HCT116 (cell line): ENCODE measurements at regions not wholly inside any gene's neighbourhood (a gene's known extent, or its start where the extent isn't known, plus 50 kb on each side); places are given as distances from the start of the nearest gene placed in this dataset.

ENCODE experiments used
- ATAC-seq: fragments of 200-7000 bp; cut with Tn5 transposase; 2 replicates; pipeline ENCODE4 v1.9.1; 2020; ENCODE audit warnings: mild to moderate bottlenecking, moderate library complexity
- BruUV-seq: library from RNA; stranded (reverse); fragments of 400-500 nt; replicated peaks from 2 replicates; lab custom pipeline; 2021; lab: Mats Ljungman, UMichigan
- CTCF ChIA-PET: fragments of 300-600 bp; sonication (Branson Sonifier 250); formaldehyde crosslinking; loops from one replicate; lab custom pipeline; 2021; ENCODE audit warnings: antibody characterized with exemption; lab: Charles Lee
- POLR2A ChIA-PET: fragments of 300-600, 350-600 bp; sonication (Branson Sonifier 250); formaldehyde crosslinking; loops from one replicate; lab custom pipeline; 2021; ENCODE audit warnings: antibody characterized with exemption; lab: Charles Lee
- RAD21 ChIA-PET, 2 experiments: fragments of 300-600 bp; sonication (Branson Sonifier 250); formaldehyde crosslinking; loops; one replicate each; lab custom pipeline; 2023; ENCODE audit warnings: low total read pairs in 2 of 2; ENCODE audit not compliant: uncharacterized antibody in 2 of 2, unreplicated experiment in 2 of 2, low non-redundant PET in 1 of 2; lab: Charles Lee
- DNase-seq: peaks from one replicate; pipeline ENCODE4 v3.0.0-alpha.2; 2010; ENCODE audit warnings: low read depth, low spot score
- H2AFZ ChIP-seq: fragments of 200-600 bp; shearing (Covaris generic), sonication (generic); 2 replicates; pipeline ENCODE4 v1.6.1; 2017; ENCODE audit warnings: low read depth, mixed run types, mixed read lengths, antibody characterized with exemption, low read length; ENCODE audit not compliant: poor library complexity, severe bottlenecking
- H3K27ac ChIP-seq: 2 replicates; pipeline ENCODE4 v1.5.1; 2012; ENCODE audit warnings: low read depth, low read length
- H3K27me3 ChIP-seq: fragments of 200-600 bp; sonication (generic); 2 replicates; pipeline ENCODE4 v1.6.1; 2016; ENCODE audit warnings: mixed run types, low read length, mixed read lengths; ENCODE audit not compliant: insufficient read depth
- H3K36me3 ChIP-seq, 2 experiments: fragments of 200-500 bp in 1 of 2; fragments of 200-600 bp in 1 of 2; sonication (Bioruptor generic) in 1 of 2; sonication (generic) in 1 of 2; 2 replicates each; pipeline versions ENCODE4 v1.5.1 to v1.6.1; 2014 to 2016; ENCODE audit warnings: low read length in 2 of 2, inconsistent platforms in 1 of 2, mixed read lengths in 1 of 2, mixed run types in 1 of 2; ENCODE audit not compliant: insufficient read depth in 2 of 2, control insufficient read depth in 1 of 2
- H3K4me1 ChIP-seq, 2 experiments: fragments of 200-600 bp in 1 of 2; sonication (generic) in 1 of 2; 2 replicates each; pipeline versions ENCODE4 v1.5.1 to v1.6.1; 2012 to 2017; ENCODE audit warnings: low read length in 2 of 2, inconsistent platforms in 1 of 2, mild to moderate bottlenecking in 1 of 2, mixed read lengths in 1 of 2, mixed run types in 1 of 2, moderate library complexity in 1 of 2; ENCODE audit not compliant: insufficient read depth in 2 of 2, control insufficient read depth in 1 of 2
- H3K4me2 ChIP-seq: fragments of 200-600 bp; sonication (generic); 2 replicates; pipeline ENCODE4 v1.6.1; 2017; ENCODE audit warnings: mixed run types, low read length, mixed read lengths
- H3K4me3 ChIP-seq, 2 experiments: fragments of 200-600 bp in 1 of 2; sonication (generic) in 1 of 2; replicated peaks in 1 of 2; 2 replicates each; pipeline ENCODE4 v1.5.1; 2011 to 2016; ENCODE audit warnings: low read length in 2 of 2, control low read depth in 1 of 2, low read depth in 1 of 2, mild to moderate bottlenecking in 1 of 2, mixed read lengths in 1 of 2, mixed run types in 1 of 2
- H3K79me2 ChIP-seq: fragments of 200-600 bp; sonication (generic); 2 replicates; pipeline ENCODE4 v1.6.1; 2017; ENCODE audit warnings: mild to moderate bottlenecking, mixed run types, low read length, moderate library complexity, mixed read lengths; ENCODE audit not compliant: insufficient read depth
- H3K9ac ChIP-seq: fragments of 200-600 bp; sonication (generic); 2 replicates; pipeline ENCODE4 v1.6.1; 2016; ENCODE audit warnings: low read length, mixed read lengths
- H3K9me2 ChIP-seq: fragments of 200-600 bp; sonication (generic), shearing (Covaris generic); 2 replicates; pipeline ENCODE4 v1.6.1; 2017; ENCODE audit warnings: mixed run types, mild to moderate bottlenecking, moderate library complexity; ENCODE audit not compliant: insufficient read depth
- H3K9me3 ChIP-seq, 2 experiments: fragments of 200-500 bp in 1 of 2; fragments of 200-600 bp in 1 of 2; sonication (Bioruptor generic) in 1 of 2; sonication (generic) in 1 of 2; 2 replicates each; pipeline ENCODE4 v1.6.1; 2014 to 2017; ENCODE audit warnings: low read length in 2 of 2, mixed read lengths in 2 of 2, inconsistent platforms in 1 of 2, low read depth in 1 of 2, mild to moderate bottlenecking in 1 of 2, mixed run types in 1 of 2, moderate library complexity in 1 of 2; ENCODE audit not compliant: control insufficient read depth in 1 of 2, insufficient read depth in 1 of 2
- H4K20me1 ChIP-seq: fragments of 200-600 bp; sonication (generic), shearing (Covaris generic); 2 replicates; pipeline ENCODE4 v1.6.1; 2017; ENCODE audit warnings: mixed run types, mild to moderate bottlenecking, moderate library complexity; ENCODE audit not compliant: insufficient read depth
- ATF3 ChIP-seq: IDR thresholded peaks from 2 replicates; pipeline ENCODE4 v1.6.1; 2012
- CTCF ChIP-seq, 3 experiments: fragments of 200-600 bp in 1 of 3; sonication (generic) in 1 of 3; IDR thresholded peaks in 2 of 3; conservative IDR thresholded peaks in 1 of 3; 2 replicates each; pipeline ENCODE4 v1.5.1; 2012 to 2017; ENCODE audit warnings: low read depth in 2 of 3, low read length in 2 of 3, antibody characterized with exemption in 1 of 3, borderline replicate concordance in 1 of 3, control low read depth in 1 of 3, mild to moderate bottlenecking in 1 of 3, mixed read lengths in 1 of 3, mixed run types in 1 of 3, moderate library complexity in 1 of 3; ENCODE audit not compliant: insufficient read depth in 1 of 3
- EGR1 ChIP-seq: IDR thresholded peaks from 2 replicates; pipeline ENCODE4 v1.6.1; 2012; ENCODE audit warnings: low read depth
- ELF1 ChIP-seq: IDR thresholded peaks from 2 replicates; pipeline ENCODE4 v1.6.1; 2012; ENCODE audit warnings: low read depth, borderline replicate concordance
- EZH2 ChIP-seq: fragments of 200-600 bp; sonication (generic); IDR thresholded peaks from 2 replicates; pipeline ENCODE4 v1.6.1; 2017; ENCODE audit warnings: antibody characterized with exemption, mixed run types
- EZH2phosphoT487 ChIP-seq: fragments of 200-600 bp; IDR thresholded peaks from 2 replicates; pipeline ENCODE4 v1.6.1; 2018; ENCODE audit warnings: antibody characterized with exemption, borderline replicate concordance
- JUND ChIP-seq: IDR thresholded peaks from 2 replicates; pipeline ENCODE4 v1.6.1; 2012
- MAX ChIP-seq: IDR thresholded peaks from 2 replicates; pipeline ENCODE4 v1.6.1; 2012
- POLR2AphosphoS5 ChIP-seq: IDR thresholded peaks from 2 replicates; pipeline ENCODE4 v1.6.1; 2011; ENCODE audit warnings: mild to moderate bottlenecking, low read depth, low read length, moderate library complexity
- RAD21 ChIP-seq: IDR thresholded peaks from 2 replicates; pipeline ENCODE4 v1.6.1; 2012; ENCODE audit warnings: low read depth, mild to moderate bottlenecking
- SIN3A ChIP-seq: IDR thresholded peaks from 2 replicates; pipeline ENCODE4 v1.6.1; 2012; ENCODE audit warnings: low read depth
- SP1 ChIP-seq: IDR thresholded peaks from 2 replicates; pipeline ENCODE4 v1.6.1; 2012; ENCODE audit warnings: low read depth
- SRF ChIP-seq: IDR thresholded peaks from 2 replicates; pipeline ENCODE4 v1.6.1; 2012; ENCODE audit warnings: low read depth
- TCF7L2 ChIP-seq: IDR thresholded peaks from 2 replicates; pipeline ENCODE4 v1.7.0; 2011; ENCODE audit warnings: borderline replicate concordance, inconsistent platforms; ENCODE audit not compliant: insufficient read depth, insufficient read length; ENCODE audit errors: extremely low read depth
- YY1 ChIP-seq: IDR thresholded peaks from 2 replicates; pipeline ENCODE4 v1.6.1; 2011; ENCODE audit warnings: low read length, low read depth, moderate library complexity, mild to moderate bottlenecking; ENCODE audit not compliant: insufficient replicate concordance; ENCODE audit errors: extremely low read depth
- ZBTB33 ChIP-seq: IDR thresholded peaks from 2 replicates; pipeline ENCODE4 v1.6.1; 2011; ENCODE audit warnings: mild to moderate bottlenecking, low read length, moderate library complexity; ENCODE audit not compliant: insufficient replicate concordance; ENCODE audit errors: extremely low read depth
- ZFX ChIP-seq: fragments of 450-650 bp; IDR thresholded peaks from 2 replicates; pipeline ENCODE4 v1.6.1; 2017
- ZNF274 ChIP-seq: fragments of 200-500 bp; sonication (Bioruptor generic); IDR thresholded peaks from 2 replicates; pipeline ENCODE4 v1.6.1; 2014; ENCODE audit warnings: mild to moderate bottlenecking, low read depth, low read length, inconsistent platforms
- intact Hi-C: fragments of 100-400 bp; cut with micrococcal nuclease; formaldehyde crosslinking; loops from 2 replicates; pipeline ENCODE4 v1.10.0; 2022

- Histone ChIP-seq H3K9ac (no peak overlapping the region), H3K79me2 (no peaks in the 10 kb centered on the region), H3K4me3 (no peak overlapping the region)
- ATAC-seq: no peak
- no peak for DNase-seq
- no peak for TF ChIP-seq EZH2
- TF ChIP-seq EGR1: no peak
- TF ChIP-seq RAD21: no peak
- TF ChIP-seq SP1: no peak
- TF ChIP-seq ZFX: no peak
- TF ChIP-seq TCF7L2: no peak
- TF ChIP-seq YY1: no peak
- TF ChIP-seq SRF: no peak
- no peak for TF ChIP-seq ZBTB33
- no peak for TF ChIP-seq SIN3A
- TF ChIP-seq ZNF274: no peak
- no peak for TF ChIP-seq JUND
- TF ChIP-seq ATF3: no peak
- TF ChIP-seq MAX: no peak
- no peak for TF ChIP-seq CTCF (IDR thresholded peaks at IDR 0.05 in 2 of 3, conservative IDR thresholded peaks at IDR 0.05 in 1 of 3; ENCODE audit: borderline replicate concordance in 1 of 3, insufficient read depth in 1 of 3, low read depth in 2 of 3, low read length in 2 of 3)
- no peak for TF ChIP-seq EZH2phosphoT487
- no peak for TF ChIP-seq POLR2AphosphoS5
- no peak for TF ChIP-seq ELF1
- TF ChIP-seq, all 23 proteins: peak for 0
- RAD21 ChIA-PET: no interaction called here
- no peaks in the 10 kb centered on the region for H3K9me2 ChIP-seq
- no TSS peak for BruUV-seq
- no peaks in the 10 kb centered on the region for H4K20me1 ChIP-seq
- POLR2A ChIA-PET: no interaction called here
- H3K4me1 ChIP-seq: no peaks in the 10 kb centered on the region
- no peaks in the 10 kb centered on the region for H3K36me3 ChIP-seq
- no peak overlapping the region for H3K4me2 ChIP-seq
- no peak overlapping the region for H3K27ac ChIP-seq
- H3K9me3 ChIP-seq: no peaks in the 10 kb centered on the region
- H3K27me3 ChIP-seq: peaks cover 52% of the 10 kb centered on the region
- intact Hi-C loops: no loop called here
- H2AFZ ChIP-seq: no peak overlapping the region
- CTCF ChIA-PET: no interaction called here
Observed at GRCh38 chr3:137079571-137079970, 121.8 kb downstream of the IL20RB start.
